KOPT-K1 (cell line): ENCODE measurements at regions not wholly inside any gene's neighbourhood (a gene's known extent, or its start where the extent isn't known, plus 50 kb on each side); places are given as distances from the start of the nearest gene placed in this dataset.
"Not testable (repeated sequence)": the region's sequence is repeated elsewhere in the genome, so short reads cannot be mapped to it uniquely, and the experiment has no call there.

Experiments used
- H3K27ac ChIP-seq: fragments of 200-600 bp; sonication (generic); 2 replicates; pipeline ENCODE4 v1.5.1; 2016; ENCODE audit warnings: antibody characterized with exemption, mild to moderate bottlenecking, low read depth, low read length; ENCODE audit not compliant: poor library complexity, severe bottlenecking
- H3K36me3 ChIP-seq: fragments of 200-600 bp; sonication (generic); 2 replicates; pipeline ENCODE4 v1.5.1; 2017; ENCODE audit warnings: antibody characterized with exemption, mild to moderate bottlenecking, low read length, moderate library complexity; ENCODE audit not compliant: insufficient read depth
- H3K9me3 ChIP-seq: fragments of 200-600 bp; sonication (generic); 2 replicates; pipeline ENCODE4 v1.5.1; 2017; ENCODE audit warnings: antibody characterized with exemption, low read length, mild to moderate bottlenecking; ENCODE audit not compliant: insufficient read depth, poor library complexity, severe bottlenecking

- Histone ChIP-seq H3K36me3 (no peaks in the 10 kb centered on the region), H3K27ac (no peak overlapping the region)
Observed at GRCh38 chrX:45515262-45516215, 314.9 kb upstream of the DIPK2B start.

GRCh38 chrX:45513042-45513441 is 312.4 kb upstream of the DIPK2B start:
- Histone ChIP-seq H3K9me3 (no peaks in the 10 kb centered on the region), H3K27ac (no peak overlapping the region), H3K36me3 (no peaks in the 10 kb centered on the region)

More at GRCh38 chrX:45515262-45516215, 314.9 kb upstream of the DIPK2B start:
- no peaks in the 10 kb centered on the region for H3K9me3 ChIP-seq

DNA sequence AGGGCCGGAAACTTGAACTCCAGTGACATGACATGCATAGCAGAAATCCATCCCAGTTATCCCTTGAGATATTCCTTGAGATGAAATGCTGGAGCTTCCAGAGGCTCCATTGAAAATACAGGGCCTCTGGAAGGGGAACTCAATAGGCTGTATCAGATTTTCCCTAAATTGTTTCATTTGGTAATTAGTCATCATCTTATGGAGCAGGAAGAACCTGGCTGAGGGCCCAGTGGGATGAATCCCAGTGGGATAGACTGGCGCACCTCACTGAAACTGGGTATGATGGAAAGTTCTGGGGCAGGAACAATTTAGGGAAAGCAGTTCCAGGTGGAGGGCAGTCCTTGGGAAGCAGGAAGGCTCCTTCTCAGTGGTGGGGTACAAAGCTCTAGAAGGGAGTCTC is 307.8 kb upstream of the DIPK2B start:
- Histone ChIP-seq H3K36me3 (no peaks in the 10 kb centered on the region), H3K27ac (no peak overlapping the region), H3K9me3 (no peaks in the 10 kb centered on the region)

GRCh38 chrX:45506149-45506730 is 305.6 kb upstream of the DIPK2B start:
- Histone ChIP-seq H3K9me3 (no peaks in the 10 kb centered on the region), H3K27ac (no peak overlapping the region), H3K36me3 (no peaks in the 10 kb centered on the region)

DNA sequence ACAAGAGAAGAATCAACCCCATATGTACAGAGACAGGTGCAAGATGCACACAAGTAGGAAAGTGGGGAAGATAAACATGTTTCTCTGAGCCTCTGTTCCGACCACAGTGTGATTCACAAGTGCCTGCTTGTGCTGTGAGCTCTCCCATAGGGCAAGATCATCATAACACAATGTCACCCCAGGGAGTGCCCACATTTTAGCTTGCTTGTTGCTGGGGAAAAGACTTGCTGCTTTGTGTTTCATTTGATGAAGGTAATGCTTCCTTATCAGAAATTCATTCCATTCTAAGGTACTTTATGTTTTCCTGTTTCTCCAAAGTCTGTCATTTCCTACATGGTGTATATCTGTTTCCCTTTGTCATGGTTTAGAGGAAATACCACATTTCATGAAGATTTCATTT is 304.5 kb upstream of the DIPK2B start:
- H3K36me3 ChIP-seq = no peaks in the 10 kb centered on the region
- no peak overlapping the region for H3K27ac ChIP-seq
- no peaks in the 10 kb centered on the region for H3K9me3 ChIP-seq

DNA sequence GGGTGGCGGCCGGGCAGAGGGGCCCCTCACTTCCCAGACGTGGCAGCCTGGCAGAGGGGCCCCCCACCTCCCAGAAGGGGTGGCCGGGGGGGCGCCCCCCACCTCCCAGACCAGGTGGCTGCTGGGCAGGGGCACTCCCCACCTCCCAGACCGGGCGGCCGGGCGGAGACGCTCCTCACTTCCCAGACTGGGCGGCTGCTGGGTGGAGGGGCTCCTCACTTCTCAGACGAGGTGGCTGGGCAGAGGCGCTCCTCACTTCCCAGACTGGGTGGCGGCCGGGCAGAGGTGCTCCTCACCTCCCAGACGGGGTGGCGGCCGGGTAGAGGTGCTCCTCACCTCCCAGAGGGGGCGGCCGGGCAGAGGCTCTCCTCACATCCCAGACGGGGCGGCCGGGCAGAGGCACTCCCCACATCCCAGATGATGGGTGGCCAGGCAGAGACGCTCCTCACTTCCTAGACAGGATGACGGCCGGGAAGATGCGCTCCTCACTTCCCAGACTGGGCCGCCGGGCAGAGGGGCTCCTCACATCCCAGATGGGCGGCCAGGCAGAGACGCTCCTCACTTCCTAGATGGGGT is 303.2 kb upstream of the DIPK2B start:
- H3K36me3 ChIP-seq, H3K27ac ChIP-seq, H3K9me3 ChIP-seq: not testable (repeated sequence)

- no peaks in the 10 kb centered on the region for H3K9me3 ChIP-seq
- H3K27ac ChIP-seq = no peak overlapping the region
- H3K36me3 ChIP-seq = no peaks in the 10 kb centered on the region
Observed at GRCh38 chrX:45502396-45502795, 301.7 kb upstream of the DIPK2B start.

DNA sequence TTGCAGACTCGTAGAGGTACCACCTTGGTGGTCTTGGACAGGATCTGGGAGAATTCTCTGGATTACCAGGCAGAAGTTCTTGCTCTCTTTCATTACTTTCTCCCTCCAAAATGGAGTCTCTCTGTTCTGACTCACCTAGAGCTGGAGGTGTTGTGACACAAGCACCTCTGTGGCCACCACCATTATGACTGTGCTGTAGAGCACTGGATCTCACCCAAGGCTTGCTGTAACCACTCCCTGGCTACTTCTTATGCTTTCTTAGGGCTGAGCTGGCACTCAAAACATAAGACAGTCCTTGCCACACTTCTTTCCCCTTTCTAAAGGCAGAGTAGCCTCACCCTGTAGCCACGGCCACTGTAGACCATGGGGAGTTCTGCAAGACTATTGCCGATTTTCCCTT is 296.6 kb upstream of the DIPK2B start:
- no peak overlapping the region for H3K27ac ChIP-seq
- no peaks in the 10 kb centered on the region for H3K9me3 ChIP-seq

DNA sequence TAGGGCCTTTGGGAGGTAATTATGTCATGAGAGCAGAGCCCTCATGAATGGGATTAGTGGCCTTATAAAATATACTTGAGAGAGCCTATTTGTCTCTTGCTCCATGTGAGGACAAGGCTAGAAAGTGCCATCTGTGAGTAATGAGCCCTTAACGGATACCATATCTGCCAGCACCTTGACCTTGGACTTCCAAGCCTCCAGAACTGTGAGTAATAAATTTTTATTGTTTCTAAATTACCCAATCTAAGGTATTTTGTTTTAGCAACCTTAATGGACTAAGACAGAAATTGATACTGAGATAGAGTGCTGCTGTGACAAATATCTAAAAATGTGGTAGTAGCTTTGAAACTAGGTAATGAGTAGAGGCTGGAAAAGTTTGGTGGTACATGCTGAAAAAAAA is 285.0 kb upstream of the DIPK2B start:
- Histone ChIP-seq H3K27ac (no peak overlapping the region), H3K9me3 (no peaks in the 10 kb centered on the region), H3K36me3 (no peaks in the 10 kb centered on the region)

More for the DNA sequence above, 296.6 kb upstream of the DIPK2B start:
- no peaks in the 10 kb centered on the region for H3K36me3 ChIP-seq

- no peak overlapping the region for H3K27ac ChIP-seq
- H3K9me3 ChIP-seq = no peaks in the 10 kb centered on the region
- H3K36me3 ChIP-seq = no peaks in the 10 kb centered on the region
Observed at GRCh38 chrX:45479835-45480422, 279.3 kb upstream of the DIPK2B start.

DNA sequence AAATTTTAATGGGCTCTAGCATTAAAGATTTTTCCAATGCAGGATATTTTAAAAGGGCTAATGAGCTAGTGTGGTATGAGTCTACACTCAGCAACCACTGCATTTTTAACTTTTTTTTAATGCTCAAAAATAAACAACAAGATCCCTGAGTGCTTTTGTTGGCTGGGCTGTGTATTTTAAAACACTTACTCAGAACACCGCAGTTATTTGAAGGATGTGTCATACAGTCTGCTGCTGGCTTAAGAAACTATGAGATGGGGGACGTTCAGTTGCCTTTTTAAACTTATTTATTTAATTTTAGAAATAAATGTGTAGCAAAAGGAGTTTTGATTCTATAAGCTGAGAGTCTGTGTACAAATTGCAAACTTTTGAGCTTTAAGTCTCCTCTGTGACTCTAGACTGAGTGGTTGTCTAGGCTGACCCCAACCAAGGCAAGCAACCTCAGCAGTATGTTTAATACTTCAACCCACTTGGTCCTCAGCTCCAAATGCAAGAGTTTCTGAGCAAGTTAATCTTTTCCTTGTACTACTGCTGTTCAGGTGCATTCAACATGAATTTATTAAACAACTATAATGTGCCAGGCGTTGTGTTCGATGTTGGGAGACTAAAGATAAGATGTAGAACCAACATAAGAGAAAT is 278.6 kb upstream of the DIPK2B start:
- no peak overlapping the region for H3K27ac ChIP-seq
- H3K36me3 ChIP-seq = no peaks in the 10 kb centered on the region
- no peaks in the 10 kb centered on the region for H3K9me3 ChIP-seq

- Histone ChIP-seq H3K36me3 (no peaks in the 10 kb centered on the region), H3K9me3 (no peaks in the 10 kb centered on the region), H3K27ac (no peak overlapping the region)
Observed at GRCh38 chrX:45472968-45473367, 272.3 kb upstream of the DIPK2B start.

DNA sequence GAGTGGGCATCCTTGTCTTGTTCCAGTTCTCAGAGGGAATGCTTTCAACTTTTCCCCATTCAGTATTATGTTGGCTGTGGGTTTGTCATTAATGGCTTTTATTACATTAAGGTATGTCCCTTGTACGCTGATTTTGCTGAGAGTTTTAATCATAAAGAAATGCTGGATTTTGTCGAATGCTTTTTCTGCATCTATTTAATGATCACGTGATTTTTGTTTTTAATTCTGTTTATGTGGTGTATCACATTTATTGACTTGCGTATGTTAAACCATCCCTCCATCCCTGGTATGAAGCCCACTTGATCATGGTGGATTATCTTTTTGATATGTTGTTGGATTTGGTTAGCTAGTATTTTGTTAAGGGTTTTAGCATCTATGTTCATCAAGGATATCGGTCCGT is 266.9 kb upstream of the DIPK2B start:
- H3K36me3 ChIP-seq, H3K9me3 ChIP-seq, H3K27ac ChIP-seq: not testable (repeated sequence)

- not testable (repeated sequence) for H3K36me3 ChIP-seq, H3K27ac ChIP-seq, H3K9me3 ChIP-seq
Observed at GRCh38 chrX:45455732-45456131, 255.1 kb upstream of the DIPK2B start.

DNA sequence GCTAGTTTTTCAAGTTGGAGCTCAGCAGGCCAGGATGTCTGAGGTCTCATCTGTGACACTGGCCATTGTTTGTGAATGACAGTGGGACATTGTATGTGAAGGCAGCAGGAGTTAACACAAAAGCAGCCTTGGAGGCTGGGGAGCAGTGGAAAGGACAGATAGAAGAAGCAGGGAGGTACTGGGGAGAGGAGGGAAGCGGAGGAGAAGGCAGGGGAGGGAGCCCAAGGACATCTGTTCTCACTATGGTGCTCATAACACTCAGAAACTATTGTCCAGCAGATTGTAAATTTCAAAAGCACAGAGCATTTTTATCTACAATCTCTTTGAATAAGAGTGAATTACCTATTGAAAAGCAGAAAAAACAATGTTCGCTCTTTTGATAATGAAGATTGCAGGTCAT is 253.6 kb upstream of the DIPK2B start:
- Histone ChIP-seq H3K9me3 (no peaks in the 10 kb centered on the region), H3K36me3 (no peaks in the 10 kb centered on the region), H3K27ac (no peak overlapping the region)
